ENCODE measurements at regions not wholly inside any gene's neighbourhood (a gene's known extent, or its start where the extent isn't known, plus 50 kb on each side); places are given as distances from the start of the nearest gene placed in this dataset.

GRCh38 chr15:81909011-81909358 lies 136.8 kb downstream of the MEX3B start:
- Histone ChIP-seq H3K27me3 (ENCODE audit: control insufficient read depth in 2 of 2, insufficient read depth in 2 of 2, low read length in 2 of 2) (no peaks in the 10 kb centered on the region), H4K20me1 (replicated peaks; ENCODE audit: control insufficient read depth, insufficient read depth, low read length) (no peaks in the 10 kb centered on the region), H3K4me1 (replicated peaks in 1 of 2; ENCODE audit: control insufficient read depth in 2 of 2, insufficient read depth in 2 of 2, low read length in 2 of 2) (no peaks in the 10 kb centered on the region; a peak in 2 of 5 replicates), H3K9ac (ENCODE audit: insufficient read depth in 1 of 2, low read depth in 2 of 2, low read length in 2 of 2) (no peak overlapping the region), H3K36me3 (ENCODE audit: control insufficient read depth, insufficient read depth, low read length) (no peaks in the 10 kb centered on the region), H3K79me2 (ENCODE audit: control insufficient read depth, insufficient read depth, low read length) (no peaks in the 10 kb centered on the region), H3K9me1 (ENCODE audit: control insufficient read depth, insufficient read depth, low read length) (no peaks in the 10 kb centered on the region), H3K27ac (ENCODE audit: extremely low read depth, low read depth, low read length) (no peak overlapping the region), H2AFZ (ENCODE audit: low read depth, low read length) (no peak overlapping the region), H3K9me3 (replicated peaks; ENCODE audit: control insufficient read depth, insufficient read depth, low read depth, low read length) (no peaks in the 10 kb centered on the region), H3K4me2 (ENCODE audit: insufficient read depth, low read length) (no peak overlapping the region), H3K4me3 (no peak overlapping the region)
- DNase-seq (ENCODE audit: extremely low read depth in 1 of 4, low spot score in 3 of 4) (no peak), FAIRE-seq (no peak), ATAC-seq (peak; percentile 31; the same call in 2 of the 3 replicates)
- POLR2A ChIA-PET, result no interaction called here
- intact Hi-C loops (cut with micrococcal nuclease), result no loop called here
- in situ Hi-C loops (cut with MboI), result no loop called here
- BruUV-seq (replicated peaks), result no TSS peak
- CTCF ChIA-PET (ENCODE audit: low intra/inter-chr PET ratio), result no interaction called here
- WGBS (ENCODE audit: insufficient coverage, low coverage, missing lambda C conversion rate), result 31% methylated on average over 2 of the region's 2 CpGs
- TF ChIP-seq, protein P1, sequence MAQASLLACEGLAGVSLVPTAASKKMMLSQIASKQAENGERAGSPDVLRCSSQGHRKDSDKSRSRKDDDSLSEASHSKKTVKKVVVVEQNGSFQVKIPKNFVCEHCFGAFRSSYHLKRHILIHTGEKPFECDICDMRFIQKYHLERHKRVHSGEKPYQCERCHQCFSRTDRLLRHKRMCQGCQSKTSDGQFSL (CRISPR knock-in tag; IDR thresholded peaks at IDR 0.05), result no peak
- TF ChIP-seq, protein P1 (tag; IDR thresholded peaks at IDR 0.05), result no peak
- no peak for TF ChIP-seq TFAM (CRISPR knock-in tag; conservative IDR thresholded peaks at IDR 0.05)
- TF ChIP-seq ZNF780A (CRISPR knock-in tag; IDR thresholded peaks at IDR 0.05), result no peak
- no peak for TF ChIP-seq TEAD2 (tag; IDR thresholded peaks at IDR 0.05)
- no peak for TF ChIP-seq SAFB (IDR thresholded peaks at IDR 0.05; ENCODE audit: borderline replicate concordance, low read depth, low read length)
- TF ChIP-seq SMARCA5 (IDR thresholded peaks at IDR 0.05), result no peak
- no peak for TF ChIP-seq ZNF143 (CRISPR knock-in tag; IDR thresholded peaks at IDR 0.05)
- TF ChIP-seq MAFK (IDR thresholded peaks at IDR 0.05; ENCODE audit: low read length), result no peak
- no peak for TF ChIP-seq SMARCC2 (IDR thresholded peaks at IDR 0.05; ENCODE audit: low read depth)
- no peak for TF ChIP-seq NR4A1 (CRISPR knock-in tag; IDR thresholded peaks at IDR 0.05)
- TF ChIP-seq NR4A1 (tag; IDR thresholded peaks at IDR 0.05), result no peak
- TF ChIP-seq CUX1 (CRISPR knock-in tag; IDR thresholded peaks at IDR 0.05), result no peak
- TF ChIP-seq RBM22 (IDR thresholded peaks at IDR 0.05; ENCODE audit: low read depth, low read length, poor library complexity, severe bottlenecking), result no peak
- TF ChIP-seq PRDM10 (IDR thresholded peaks at IDR 0.05; ENCODE audit: partially characterized antibody), result no peak
- TF ChIP-seq STAT5A (IDR thresholded peaks at IDR 0.05; ENCODE audit: borderline replicate concordance, low read length), result no peak
